Tibial artery (tissue), 4 donors: ENCODE measurements at regions not wholly inside any gene's neighbourhood (a gene's known extent, or its start where the extent isn't known, plus 50 kb on each side); places are given as distances from the start of the nearest gene placed in this dataset.

Experiments used
- DNase-seq, 2 donors: peaks; one replicate each; pipeline ENCODE4 v3.0.0-alpha.2; 2019
- H3K27ac ChIP-seq, 2 donors: fragments of 200-600 bp; sonication (generic) in 1 of 2; 1 replicate in 1 of 2; 2 replicates in 1 of 2; pipeline ENCODE4 v1.5.1; 2018 to 2019; ENCODE audit warnings: mild to moderate bottlenecking in 1 of 2
- H3K27me3 ChIP-seq, 2 donors: fragments of 200-600 bp; sonication (generic) in 1 of 2; one replicate each; pipeline versions ENCODE4 v1.5.1 to v1.6.0; 2016 to 2019
- H3K36me3 ChIP-seq, 3 donors: fragments of 200-600 bp; sonication (generic) in 2 of 3; one replicate each; pipeline ENCODE4 v1.5.1; 2016 to 2019; ENCODE audit warnings: mild to moderate bottlenecking in 2 of 3
- H3K4me1 ChIP-seq, 4 donors: fragments of 200-600 bp; sonication (generic) in 2 of 4; 1 replicate in 3 of 4; 2 replicates in 1 of 4; pipeline ENCODE4 v1.5.1; 2016 to 2019
- H3K4me3 ChIP-seq, 2 donors: fragments of 200-600 bp; sonication (generic) in 1 of 2; 1 replicate in 1 of 2; 2 replicates in 1 of 2; pipeline ENCODE4 v1.5.1; 2018 to 2019; ENCODE audit warnings: mild to moderate bottlenecking in 2 of 2
- H3K9me3 ChIP-seq, 3 donors: fragments of 200-600 bp; sonication (generic) in 1 of 3; one replicate each; pipeline ENCODE4 v1.5.1; 2016 to 2019
- CTCF ChIP-seq, 2 experiments: fragments of 200-600 bp in 1 of 2; fragments of 450-650 bp in 1 of 2; IDR thresholded peaks; one replicate each; pipeline ENCODE4 v1.5.1; 2017 to 2019; ENCODE audit warnings: antibody characterized with exemption in 2 of 2, mild to moderate bottlenecking in 1 of 2, moderate library complexity in 1 of 2
- intact Hi-C: fragments of 100-400 bp; cut with DNase I; formaldehyde crosslinking; loops from one replicate; pipeline ENCODE4 v1.15.0; 2023; ENCODE audit warnings: low total_unique reads

GRCh38 chr2:7599462-7600258, 682.4 kb downstream of the RNF144A start:
- H3K27me3 ChIP-seq: no peaks in the 10 kb centered on the region
- TF ChIP-seq CTCF (IDR thresholded peaks at IDR 0.05): no peak
- H3K36me3 ChIP-seq: no peaks in the 10 kb centered on the region
- no peaks in the 10 kb centered on the region for H3K4me1 ChIP-seq
- H3K27ac ChIP-seq: no peak overlapping the region
- no peak for DNase-seq
- intact Hi-C loops: no loop called here
- no peak overlapping the region for H3K4me3 ChIP-seq
- H3K9me3 ChIP-seq: no peaks in the 10 kb centered on the region

DNA sequence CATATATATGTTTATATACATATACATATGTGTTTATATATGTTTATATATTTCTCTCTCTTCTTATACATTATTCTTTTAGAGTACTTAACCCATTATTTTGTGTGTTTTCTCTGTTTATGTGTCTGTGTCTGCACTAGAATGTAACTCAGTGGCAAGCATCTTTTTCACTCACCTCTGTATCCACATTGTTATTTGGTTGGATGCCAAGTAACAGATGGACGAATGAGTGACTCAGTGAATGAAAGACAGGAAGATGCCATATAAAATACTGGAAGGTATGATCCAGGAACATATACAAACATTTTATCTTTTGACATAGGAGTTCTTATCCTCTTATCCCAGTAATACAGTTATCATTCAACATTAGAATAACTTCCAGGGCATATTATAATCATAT, 684.8 kb downstream of the RNF144A start:
- TF ChIP-seq CTCF (IDR thresholded peaks at IDR 0.05): no peak
- Histone ChIP-seq H3K36me3 (no peaks in the 10 kb centered on the region), H3K9me3 (no peaks in the 10 kb centered on the region), H3K4me1 (no peaks in the 10 kb centered on the region), H3K27me3 (no peaks in the 10 kb centered on the region), H3K27ac (no peak overlapping the region), H3K4me3 (no peak overlapping the region)
- DNase-seq: no peak
- intact Hi-C loops: no loop called here

- intact Hi-C loops: no loop called here
- no peak for TF ChIP-seq CTCF (IDR thresholded peaks at IDR 0.05)
Observed at GRCh38 chr2:7604456-7604855, 687.2 kb downstream of the RNF144A start.

DNA sequence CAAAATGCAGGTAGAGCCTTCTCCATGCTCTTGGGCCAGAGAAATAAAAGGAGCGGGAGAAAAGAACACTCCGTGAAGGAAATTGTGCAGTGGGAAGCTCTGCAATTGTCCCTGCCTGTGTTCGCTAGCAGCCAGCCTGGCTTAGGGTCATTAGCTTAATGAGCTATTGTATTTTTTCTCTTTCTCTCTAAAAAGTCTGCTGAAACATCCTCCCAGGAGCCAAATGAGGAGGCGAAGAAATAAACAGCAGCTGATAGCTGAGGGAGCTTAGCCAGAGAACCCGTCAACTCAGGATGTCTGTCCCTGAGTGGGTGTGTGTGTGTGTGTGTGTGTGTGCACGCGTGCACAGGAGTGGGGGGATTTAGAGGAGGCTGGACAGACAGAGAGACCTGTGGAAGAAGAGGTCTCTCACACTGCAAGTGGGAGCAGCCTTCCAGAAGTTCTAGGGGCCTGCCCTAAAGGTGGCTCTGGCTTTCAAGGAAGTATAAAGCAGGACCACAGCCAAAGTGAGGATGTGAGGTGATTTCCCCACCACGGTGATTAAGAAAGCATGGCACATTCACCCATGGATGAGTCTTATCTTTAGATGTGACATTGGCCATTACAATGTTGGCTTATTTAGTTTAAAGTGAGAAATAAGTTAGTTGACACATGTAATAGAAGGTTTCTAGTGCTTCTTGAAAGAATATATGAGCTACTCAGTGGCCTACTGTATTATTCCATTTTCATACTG, 690.4 kb downstream of the RNF144A start:
- Histone ChIP-seq H3K4me1 (no peaks in the 10 kb centered on the region), H3K36me3 (no peaks in the 10 kb centered on the region), H3K27ac (no peak overlapping the region), H3K9me3 (no peaks in the 10 kb centered on the region), H3K4me3 (no peak overlapping the region), H3K27me3 (no peaks in the 10 kb centered on the region)
- no peak for TF ChIP-seq CTCF (IDR thresholded peaks at IDR 0.05)
- intact Hi-C loops: no loop called here
- DNase-seq: no peak

More at GRCh38 chr2:7604456-7604855, 687.2 kb downstream of the RNF144A start:
- Histone ChIP-seq H3K27ac (no peak overlapping the region), H3K36me3 (no peaks in the 10 kb centered on the region), H3K9me3 (no peaks in the 10 kb centered on the region), H3K4me1 (no peaks in the 10 kb centered on the region), H3K27me3 (no peaks in the 10 kb centered on the region), H3K4me3 (no peak overlapping the region)
- DNase-seq: no peak

DNA sequence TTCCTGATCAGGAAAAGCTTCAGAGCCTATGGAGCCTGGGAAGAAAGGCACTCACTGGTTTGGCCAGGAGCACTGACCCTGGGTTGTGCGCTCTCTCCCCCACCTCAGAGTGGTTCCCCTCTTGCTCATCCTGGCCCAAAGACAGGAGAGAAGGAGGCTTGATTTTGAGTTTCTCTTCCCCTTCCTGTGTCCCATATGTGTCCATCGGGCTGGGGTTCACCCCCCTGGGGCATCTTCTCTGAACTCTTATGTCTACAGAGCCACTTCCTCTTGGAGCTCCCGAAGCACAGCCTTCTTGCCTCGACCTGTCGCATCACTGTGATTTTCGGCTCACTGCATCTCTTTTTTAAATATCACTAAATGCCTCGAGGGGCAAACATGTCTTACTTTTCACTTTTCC, 692.3 kb downstream of the RNF144A start:
- Histone ChIP-seq H3K4me3 (no peak overlapping the region), H3K27ac (no peak overlapping the region), H3K4me1 (no peaks in the 10 kb centered on the region), H3K27me3 (no peaks in the 10 kb centered on the region), H3K9me3 (no peaks in the 10 kb centered on the region), H3K36me3 (no peaks in the 10 kb centered on the region)
- DNase-seq: no peak
- TF ChIP-seq CTCF (IDR thresholded peaks at IDR 0.05): no peak
- intact Hi-C loops: no loop called here
